Fibroblast of gingiva (primary cell): ENCODE measurements at regions not wholly inside any gene's neighbourhood (a gene's known extent, or its start where the extent isn't known, plus 50 kb on each side); places are given as distances from the start of the nearest gene placed in this dataset.
"Not testable (repeated sequence)": the region's sequence is repeated elsewhere in the genome, so short reads cannot be mapped to it uniquely, and the experiment has no call there.

Experiments
- DNase-seq: peaks from one replicate; pipeline ENCODE4 v3.0.0-alpha.2; 2011; ENCODE audit warnings: low read depth

DNA sequence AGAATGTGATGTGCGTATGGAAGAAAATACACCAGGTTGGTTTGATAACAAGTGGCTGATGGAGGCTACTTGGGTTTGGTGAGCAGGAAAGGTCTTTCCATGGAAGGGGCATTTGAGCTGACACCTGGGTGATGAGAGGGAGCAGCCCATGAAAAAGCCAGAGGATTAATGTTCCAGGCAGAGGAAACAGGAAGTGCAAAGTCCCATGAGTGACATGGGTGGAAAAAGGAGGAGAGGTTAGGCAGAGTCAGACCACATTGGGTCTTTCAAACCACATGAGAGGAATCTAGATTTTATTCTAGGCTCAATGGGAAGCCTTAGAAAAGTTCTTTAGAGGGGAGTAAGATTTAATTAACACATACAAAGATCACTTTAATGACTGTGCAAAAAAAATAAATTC is 195.7 kb downstream of the LRATD1 start:
- no peak for DNase-seq

DNA sequence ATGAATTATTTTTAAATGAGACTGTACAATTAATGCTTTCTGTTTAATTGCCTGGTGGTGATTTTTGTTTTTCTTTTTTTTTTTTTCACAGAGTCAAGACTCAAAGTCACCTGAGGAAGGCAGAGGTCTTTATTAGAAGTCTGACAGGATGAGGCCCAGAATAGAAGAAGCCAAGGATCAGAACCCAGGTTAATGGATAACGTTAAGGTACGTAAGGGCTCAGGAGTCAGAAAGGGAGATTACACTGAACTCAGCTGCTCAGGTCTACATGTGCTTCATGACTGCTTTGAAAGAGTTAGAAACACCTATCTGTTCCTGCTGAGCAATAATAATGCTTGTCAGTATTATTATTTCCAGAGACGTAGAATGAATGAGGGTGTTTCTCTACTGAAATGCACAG is 196.5 kb downstream of the LRATD1 start:
- DNase-seq = no peak

DNA sequence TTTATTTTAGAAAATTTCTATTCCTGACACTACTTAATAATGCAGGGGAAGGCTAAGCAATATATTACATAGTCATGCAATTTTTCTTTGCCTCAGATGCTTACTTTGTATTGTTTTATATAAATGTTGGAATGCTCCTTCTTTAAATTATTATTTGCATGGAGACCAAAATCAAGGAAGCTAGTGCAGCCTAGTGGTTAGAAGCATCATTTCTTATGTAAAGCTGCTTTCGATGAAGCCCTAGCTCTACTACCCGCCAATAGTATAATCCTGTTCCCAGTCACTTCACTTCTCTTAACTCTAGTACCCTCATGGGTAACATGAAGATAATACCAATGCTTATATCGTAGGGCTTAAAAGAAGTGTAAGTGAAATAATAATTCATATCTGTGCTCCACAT is 198.9 kb downstream of the LRATD1 start:
- DNase-seq = no peak

DNA sequence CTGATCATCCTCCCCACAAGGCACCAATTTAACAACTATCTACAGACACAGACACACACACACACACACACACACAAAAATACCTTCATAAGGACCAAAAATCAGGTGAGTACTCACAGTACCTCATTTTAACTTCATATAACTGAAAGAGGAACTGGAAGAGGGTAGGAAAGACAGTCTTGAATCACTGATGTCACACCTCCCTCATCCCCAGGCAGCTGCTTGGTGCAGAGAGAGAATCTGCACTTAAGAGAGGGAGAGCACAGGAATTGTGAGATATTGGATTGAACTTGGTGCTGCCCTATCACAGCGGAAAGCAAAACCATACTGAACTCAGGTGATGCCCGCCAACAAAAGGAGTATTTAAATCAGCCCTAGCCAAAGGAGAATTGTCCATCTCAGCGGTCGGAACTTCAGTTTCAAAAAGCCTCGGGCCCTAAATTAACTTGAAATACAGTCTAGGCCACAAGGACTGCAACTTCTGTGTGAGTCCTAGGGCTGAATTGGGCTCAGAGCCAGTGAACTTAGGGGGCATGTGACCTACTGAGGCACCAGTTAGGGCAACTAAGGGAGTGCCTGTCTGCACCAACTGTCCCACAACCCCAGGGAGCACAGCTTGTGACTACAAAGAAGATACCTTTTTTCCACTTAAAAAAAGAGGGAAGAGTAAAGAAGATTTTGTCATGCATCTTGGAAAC is 211.1 kb downstream of the LRATD1 start:
- DNase-seq = no peak

DNA sequence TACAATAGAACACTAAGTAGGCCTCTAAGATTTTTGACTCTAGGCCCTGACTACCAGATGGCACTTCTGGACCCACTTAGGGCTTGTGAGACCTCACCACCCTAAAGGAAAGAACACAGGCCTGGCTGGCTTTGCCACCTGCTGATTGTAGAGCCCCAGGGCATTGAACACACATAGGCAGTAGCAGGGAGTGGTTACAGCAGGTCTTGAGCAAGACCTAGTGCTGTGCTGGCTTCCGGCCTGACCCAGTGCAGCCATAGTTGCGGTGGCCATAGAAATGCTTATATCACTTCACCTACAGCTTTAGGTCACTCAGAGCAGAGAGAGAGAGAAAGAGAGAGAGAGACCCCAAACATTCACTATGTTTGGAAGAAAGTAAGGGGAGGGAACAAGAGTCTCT is 223.2 kb downstream of the LRATD1 start:
- DNase-seq = no peak

DNA sequence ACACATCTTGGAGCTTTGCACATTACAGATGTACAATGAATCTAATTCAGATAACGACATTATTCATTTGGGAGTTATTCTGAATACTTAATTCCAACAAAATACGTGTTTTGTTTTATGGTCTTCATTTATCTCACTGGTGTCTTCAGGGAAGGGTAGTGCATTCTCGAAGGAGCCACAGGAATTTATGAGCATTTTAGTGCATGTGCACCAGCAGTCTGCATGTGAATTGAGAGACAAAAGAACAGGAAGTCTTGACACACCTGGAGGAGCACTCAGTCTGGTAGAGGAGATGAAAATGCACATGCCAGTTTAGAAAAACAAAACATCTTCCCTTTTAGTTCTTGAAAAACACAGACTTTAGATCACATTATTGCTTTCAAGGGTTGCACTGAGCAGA is 228.7 kb downstream of the LRATD1 start:
- DNase-seq = no peak

DNA sequence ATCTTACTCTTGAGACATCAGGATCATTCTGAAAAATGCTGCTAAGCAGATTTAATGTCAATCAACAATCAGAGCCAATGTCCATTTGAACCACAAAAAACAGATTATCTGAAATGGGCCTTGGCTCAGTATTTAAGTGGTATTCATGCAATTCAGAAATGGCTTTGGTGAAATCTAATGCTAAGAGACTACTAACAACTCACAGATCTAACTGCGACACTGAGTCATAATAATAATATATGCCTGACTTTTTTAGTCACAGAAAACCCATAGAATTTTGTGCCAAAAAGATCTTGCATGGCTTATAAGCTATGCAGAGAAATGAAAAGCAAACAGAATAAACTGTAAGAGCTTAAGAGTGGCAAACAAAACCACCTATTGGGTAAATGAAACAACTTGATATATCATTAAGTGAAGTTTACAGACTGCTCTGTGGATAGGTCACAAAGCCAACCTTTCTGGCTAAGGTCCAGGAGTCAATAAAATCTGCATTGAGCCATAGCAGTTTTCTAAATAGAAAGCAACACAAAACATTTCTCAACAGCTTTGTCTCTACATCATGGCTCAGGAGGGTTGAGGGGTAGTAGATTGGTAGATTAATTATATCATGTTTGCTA is 234.3 kb downstream of the LRATD1 start:
- no peak for DNase-seq

DNA sequence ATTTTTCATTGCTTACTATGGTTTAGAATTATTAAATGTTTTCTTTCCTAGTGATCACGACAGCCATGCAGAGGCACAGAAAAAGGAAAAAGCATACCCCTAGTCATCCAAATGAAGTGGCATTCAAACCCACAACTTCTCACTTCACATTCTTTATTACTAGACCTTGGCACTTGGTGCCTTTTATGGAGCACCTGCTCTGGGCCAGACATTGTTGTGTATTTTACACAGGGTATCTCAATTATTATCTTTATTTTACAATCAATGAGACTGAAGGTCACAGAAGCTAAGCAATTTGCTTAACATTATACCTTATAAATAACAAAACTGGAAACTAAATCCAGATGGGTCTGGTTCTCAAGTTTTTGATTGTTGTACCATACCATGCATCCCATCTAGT is 235.3 kb downstream of the LRATD1 start:
- DNase-seq = no peak

DNA sequence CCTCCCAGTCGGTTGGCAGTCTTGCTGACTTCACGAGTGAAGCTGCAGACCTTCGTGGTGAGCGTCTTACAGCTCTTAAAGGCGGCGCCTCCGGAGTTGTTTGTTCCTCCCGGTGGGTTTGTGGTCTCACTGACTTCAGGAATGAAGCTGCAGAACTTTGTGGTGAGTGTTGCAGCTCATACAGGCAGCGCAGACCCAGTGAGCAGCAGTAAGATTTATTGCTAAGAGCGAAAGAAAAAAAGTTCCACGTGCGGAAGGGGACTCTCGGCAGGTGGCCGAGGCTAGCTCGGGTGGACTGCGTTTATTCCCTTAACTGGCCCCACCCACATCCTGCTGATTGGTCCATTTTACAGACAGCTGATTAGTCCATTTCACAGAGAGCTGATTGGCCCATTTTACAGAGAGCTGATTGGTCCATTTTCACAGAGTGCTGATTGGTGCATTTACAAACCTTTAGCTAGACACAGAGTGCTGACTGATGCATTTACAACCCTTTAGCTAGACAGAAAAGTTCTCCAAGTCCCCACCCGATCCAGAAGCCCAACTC is 240.3 kb downstream of the LRATD1 start:
- no peak for DNase-seq

DNA sequence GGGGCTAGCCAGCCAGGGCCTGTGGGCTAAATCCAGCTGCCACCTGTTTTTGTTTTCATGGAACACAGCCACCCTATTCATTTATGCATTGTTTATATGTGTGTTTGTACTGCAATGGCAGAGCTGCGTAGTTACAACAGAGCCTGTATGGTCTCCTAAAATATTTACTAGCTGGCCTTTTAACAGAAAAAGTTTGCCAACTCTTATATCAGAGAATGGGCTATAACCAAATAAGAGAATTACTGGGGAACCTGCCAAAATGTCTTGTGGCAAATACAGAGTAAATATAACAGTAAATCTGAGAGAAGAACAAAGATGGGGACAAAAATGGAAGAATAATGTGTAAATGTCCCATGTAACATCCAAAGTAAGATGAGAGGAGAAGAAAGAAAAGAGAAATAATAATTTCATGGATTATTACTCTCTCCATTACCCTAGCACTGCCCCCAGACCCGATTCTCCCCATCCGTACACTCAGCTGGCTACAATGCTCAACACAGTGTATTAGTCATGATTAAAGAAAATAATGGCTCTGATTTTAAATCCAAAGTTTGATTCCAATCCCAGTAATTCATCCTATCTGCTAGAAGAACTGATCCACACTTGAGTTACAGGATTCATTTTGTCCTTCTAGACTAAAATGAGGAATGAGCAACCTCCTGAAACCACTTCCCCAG is 249.3 kb downstream of the LRATD1 start:
- DNase-seq = no peak

DNA sequence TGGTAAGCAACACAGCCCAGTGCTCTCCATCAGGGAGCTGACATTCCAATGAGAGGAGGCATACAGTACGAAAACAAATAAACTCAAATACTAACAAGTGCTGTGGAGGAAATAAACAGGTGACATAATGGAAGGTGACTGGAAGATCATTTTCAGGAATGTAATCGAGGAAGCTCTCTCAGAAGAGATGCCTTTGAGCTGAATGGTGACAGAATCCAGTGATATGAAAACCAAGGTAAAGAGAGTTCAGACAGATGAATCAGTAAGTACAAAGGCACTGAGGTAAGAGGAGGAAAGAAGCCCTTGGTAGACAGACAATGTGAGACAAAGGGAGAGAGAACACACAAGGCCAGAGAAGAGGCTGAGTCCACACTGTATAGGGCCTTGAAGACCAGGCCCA is 252.1 kb downstream of the LRATD1 start:
- DNase-seq = no peak

DNA sequence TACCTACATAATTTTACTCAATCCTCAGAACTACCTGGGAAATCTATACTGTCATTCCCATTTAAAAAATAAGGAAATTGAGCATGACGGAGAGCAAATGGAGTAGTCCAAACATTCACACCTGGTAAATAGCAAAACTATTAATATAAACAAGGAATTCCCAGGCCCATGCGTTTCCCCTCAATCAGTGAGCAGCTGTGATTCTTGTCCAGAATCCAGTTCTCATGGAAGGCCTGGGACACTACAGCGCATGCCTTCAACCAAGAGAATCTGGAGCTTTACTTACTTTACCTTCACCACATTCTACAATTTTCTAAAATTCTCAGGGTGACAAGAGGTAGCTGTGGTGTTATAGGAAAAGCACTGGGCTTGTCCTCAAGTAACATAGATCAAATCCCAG is 259.0 kb downstream of the LRATD1 start:
- DNase-seq = no peak

DNA sequence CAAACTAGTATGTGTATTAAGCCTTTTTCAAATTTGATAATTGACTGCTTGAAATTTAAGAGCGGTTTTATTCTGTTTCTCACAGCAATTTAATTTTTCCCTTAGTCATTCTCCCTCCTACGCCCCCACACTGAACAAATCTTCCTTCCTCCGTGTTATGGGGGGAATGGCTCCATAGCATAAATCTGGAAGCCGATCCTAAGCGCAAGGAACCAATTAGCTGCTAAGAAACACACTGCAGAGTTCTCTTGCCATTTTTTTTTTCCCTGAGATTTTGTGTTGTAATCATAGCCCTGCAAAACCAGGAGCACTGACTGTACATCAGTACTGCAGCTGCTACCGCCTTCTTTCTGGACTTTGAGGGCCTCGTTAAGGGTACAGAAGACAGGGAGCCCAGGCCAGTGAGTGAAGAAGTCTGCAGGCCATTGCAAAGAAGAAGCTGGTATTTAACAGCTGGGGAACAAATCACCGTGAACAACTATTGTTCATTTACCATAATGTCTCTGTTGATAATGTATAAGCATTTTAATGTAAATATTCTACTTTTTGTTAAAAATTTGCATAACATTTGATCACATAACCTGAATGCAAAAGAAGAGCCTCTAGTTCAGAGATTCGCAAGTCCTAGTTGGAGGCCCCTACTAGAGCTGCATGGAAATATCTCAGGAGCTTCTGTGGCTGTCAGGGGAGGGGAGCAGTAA is 264.0 kb downstream of the LRATD1 start:
- DNase-seq = no peak

DNA sequence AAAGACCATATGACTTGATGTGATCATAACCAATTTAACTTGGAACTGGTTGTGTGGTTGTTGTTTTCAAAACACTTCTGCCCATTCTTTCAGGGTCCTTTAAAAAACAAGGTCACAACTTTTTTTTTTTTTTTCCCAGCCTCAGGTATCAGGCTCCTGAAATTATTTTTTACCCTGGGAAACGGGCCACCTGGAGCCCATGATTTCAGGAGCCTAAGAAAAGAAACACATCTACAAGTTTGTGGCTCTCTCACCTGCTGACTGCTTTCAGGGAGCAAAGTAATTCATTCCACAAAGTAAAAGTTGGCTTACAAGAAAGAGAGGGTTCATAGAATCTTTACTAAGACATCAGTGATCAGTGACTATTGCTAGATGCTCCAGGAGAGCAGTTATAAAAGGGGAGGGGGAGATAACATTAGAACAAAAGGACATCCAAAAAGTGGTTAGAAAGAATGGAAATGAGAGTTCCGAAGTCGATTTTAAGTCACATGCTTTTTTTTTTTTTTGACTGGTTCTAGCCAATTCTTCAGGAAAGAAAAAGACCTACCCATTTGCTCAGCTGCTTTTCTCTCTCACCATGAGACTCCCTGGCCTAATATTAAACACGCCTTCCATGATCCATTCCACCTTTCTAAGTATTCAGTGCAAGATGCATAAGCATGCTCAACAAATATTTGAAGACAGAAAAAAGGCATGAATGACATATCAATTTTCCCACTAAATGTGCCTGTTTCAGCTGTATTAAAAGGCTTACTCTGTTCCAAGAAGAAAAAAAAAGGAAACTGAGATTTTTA is 267.3 kb downstream of the LRATD1 start:
- no peak for DNase-seq

DNA sequence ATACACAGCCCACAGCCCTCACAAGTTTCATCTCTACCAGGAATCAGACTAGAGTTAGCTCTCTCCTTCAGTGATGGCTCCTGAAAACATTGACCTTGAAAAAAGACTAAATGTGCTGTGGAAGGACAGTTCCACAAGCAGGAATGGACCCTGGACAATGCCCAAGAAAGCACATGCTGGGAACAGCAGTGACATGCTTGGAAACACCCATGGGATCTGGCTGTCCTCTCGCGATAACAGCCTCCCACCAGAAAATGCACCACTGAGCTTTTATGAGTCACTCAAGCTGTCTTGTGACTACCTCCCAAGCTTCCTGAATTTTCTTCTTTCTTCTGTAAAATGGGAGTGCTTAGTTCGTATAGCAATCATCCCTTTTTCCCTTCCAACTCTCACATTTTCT is 269.2 kb downstream of the LRATD1 start:
- no peak for DNase-seq

DNA sequence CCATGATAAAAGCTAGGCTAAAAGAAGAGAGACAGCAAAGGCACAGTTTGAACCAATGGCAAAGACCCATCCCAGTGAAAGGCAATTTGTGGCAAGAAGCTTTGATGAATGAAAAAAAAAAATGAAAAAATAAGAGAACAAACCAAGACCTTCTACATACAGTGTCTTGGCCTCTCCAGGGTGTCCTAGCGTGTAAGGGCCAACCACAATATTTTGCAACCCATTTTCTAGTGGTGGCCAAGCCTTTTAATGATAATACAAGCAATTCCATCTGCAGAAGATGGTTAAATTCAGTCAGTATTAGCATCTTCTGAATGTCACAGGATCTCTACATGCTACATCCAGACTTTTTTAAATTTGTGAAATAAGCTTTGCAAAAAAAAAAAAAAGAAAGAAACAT is 270.4 kb downstream of the LRATD1 start:
- DNase-seq = no peak

DNA sequence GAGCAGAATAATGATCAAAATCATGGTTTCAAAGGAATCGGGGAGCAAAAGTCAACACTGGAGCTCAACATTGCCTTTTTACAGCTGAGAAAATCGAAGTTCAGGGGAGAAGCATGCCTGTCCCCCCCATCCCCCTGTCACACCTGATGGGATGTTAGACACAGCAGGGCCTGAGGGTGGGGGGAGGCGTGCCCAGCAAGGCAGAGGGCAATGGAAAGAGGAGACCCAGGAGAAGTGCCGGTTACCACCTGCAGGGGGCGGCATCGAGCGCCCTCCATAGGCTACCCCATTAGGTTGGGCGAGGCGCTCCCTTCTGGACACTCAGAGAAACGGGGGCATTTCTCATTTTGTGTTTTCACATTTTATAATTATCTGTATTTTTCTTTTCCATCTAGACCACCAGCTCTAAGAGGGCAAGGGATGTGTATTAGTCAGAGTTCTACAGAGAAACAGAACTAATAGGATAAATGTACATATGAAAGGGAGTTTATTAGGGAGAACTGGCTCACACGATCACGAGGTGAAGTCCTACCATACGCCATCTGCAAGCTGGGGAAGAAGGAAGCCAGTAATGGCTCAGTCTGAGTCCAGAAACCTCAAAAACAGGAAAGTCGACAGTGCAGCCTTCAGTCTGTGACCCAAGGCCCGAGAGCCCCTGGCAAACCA is 271.3 kb downstream of the LRATD1 start:
- DNase-seq = no peak

DNA sequence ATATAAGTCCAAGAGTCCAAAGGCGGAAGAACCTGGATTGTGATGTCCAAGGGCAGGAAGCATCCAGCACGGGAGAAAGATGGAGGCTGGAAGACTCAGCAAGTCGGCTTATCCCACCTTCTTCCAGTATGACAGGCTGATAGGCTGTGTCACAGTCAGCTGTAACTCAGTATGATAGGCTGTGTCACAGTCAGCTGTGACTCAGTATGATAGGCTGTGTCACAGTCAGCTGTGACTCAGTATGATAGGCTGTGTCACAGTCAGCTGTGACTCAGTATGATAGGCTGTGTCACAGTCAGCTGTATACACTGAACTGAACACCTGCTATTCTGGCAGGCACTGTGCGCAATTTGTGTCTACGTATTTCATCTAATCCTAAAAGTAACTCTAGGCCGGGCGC is 271.9 kb downstream of the LRATD1 start:
- DNase-seq = not testable (repeated sequence)

DNA sequence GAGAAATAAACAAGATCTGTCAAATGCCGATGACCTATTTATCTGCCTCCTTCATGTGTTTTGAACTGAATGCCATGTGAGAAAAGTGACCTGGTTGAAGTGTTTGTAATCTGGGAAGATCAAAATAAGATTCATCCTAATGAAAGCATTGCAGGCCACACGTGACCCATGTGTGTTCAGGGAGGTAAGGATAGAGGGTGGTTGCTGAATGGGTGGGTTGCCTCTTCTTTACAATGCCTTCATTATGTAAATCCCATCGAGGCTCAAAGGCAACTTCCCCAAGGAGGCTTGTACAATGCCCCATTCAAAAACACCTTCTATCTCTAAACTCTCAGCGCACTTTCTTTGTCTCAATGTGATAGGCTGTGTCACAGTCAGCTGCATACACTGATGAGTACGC is 273.1 kb downstream of the LRATD1 start:
- no peak for DNase-seq

DNA sequence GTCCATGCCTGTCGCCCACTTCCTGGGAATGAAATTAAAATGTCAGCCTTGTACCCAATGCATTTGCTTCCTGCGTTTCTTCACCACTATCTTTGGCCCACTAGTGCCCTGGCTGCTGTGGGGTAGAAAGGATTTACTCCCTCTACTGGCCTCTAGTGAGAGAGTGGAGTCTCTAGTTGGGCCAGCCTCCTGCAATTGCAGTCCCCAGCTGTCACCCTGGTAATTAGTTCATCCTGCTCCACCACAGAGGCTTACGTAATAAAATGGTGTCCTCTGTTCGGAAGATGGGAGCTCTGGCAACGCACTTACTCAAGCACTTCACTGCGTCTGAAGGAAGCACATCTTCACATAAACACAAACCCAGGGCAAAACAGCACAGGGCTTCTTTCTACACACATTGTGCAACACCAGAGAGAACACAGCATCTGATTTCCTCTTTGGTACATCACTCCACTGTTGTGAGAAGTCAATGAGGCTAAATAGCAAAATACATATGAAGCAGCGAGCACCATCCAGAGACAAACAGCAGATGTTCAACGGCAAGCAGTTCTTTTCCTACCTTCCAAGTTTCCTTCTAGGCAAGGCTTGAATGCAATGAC is 274.6 kb downstream of the LRATD1 start:
- no peak for DNase-seq

DNA sequence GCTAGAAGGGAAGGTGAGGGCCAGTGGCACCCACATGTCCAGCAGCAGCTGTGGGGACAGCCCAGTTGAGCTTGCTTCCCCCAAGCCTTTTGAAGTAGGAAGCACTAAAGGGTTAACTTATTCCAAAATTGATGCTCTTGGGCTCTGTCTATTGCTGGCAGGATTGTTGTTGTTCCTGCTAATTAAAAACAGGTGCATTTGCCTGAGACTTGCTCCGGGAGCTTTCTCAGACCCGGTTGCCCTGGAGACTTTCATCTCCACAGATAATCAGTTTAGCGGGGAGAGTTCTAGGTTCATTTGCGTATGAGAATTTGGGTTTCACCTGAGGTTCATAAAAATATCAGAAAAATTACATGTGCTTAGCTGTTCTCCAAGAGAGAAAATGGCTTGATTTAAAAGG is 277.3 kb downstream of the LRATD1 start:
- no peak for DNase-seq
